Astrocyte of the cerebellum (primary cell): ENCODE measurements at regions not wholly inside any gene's neighbourhood (a gene's known extent, or its start where the extent isn't known, plus 50 kb on each side); places are given as distances from the start of the nearest gene placed in this dataset.
"Not testable (repeated sequence)": the region's sequence is repeated elsewhere in the genome, so short reads cannot be mapped to it uniquely, and the experiment has no call there.

Source experiments
- DNase-seq: peaks from one replicate; pipeline ENCODE4 v3.0.0-alpha.2; 2011; ENCODE audit warnings: low read depth
- H3K4me3 ChIP-seq: 2 replicates; pipeline ENCODE4 v1.5.1; 2011; ENCODE audit warnings: mild to moderate bottlenecking, low read depth, low read length, moderate library complexity
- in situ Hi-C: cut with HindIII; loops from 2 replicates; pipeline ENCODE4 v1.10.0; 2017; ENCODE audit warnings: low sequenced_read_pairs
- TF ChIP-seq, protein P1 (sequence below): IDR thresholded peaks from 2 replicates; pipeline ENCODE4 v1.5.1; 2012; ENCODE audit warnings: low read length, low read depth, moderate library complexity, mild to moderate bottlenecking; ENCODE audit errors: missing control alignments

DNA sequence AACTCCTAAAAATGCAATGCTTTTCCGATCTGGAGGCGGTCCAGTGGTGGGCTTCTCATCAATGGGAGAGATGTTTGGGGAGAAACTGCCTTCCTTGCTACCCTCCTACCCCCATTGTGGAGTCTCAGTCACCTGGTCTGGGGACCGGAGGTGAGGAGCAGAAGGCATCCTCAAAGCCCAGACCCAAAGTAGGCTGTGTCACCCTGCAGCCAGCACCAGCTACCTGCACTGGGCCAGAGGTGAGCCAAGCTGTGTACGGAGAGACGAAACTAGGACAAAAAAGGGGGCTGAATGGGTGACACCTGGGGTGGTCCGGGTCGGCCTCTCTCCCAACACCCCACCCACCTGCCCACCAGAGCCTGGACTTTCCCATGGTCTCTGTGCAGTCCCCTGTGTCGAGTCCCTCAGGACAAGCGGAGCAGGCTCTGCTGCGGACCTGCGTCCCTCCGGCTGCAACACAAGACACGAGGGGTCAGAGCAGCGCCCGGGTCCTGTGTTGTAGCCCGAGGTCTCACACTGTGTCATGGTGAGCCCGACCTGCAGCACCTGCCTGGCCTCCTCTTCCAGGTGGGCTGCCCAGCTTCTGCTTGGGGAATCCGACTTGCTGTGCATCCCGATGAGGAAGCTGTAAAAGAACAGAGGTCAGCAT, 68.0 kb upstream of the RMP24 start:
- in situ Hi-C loops: no loop called here
- no peak for DNase-seq
- TF ChIP-seq, protein P1, sequence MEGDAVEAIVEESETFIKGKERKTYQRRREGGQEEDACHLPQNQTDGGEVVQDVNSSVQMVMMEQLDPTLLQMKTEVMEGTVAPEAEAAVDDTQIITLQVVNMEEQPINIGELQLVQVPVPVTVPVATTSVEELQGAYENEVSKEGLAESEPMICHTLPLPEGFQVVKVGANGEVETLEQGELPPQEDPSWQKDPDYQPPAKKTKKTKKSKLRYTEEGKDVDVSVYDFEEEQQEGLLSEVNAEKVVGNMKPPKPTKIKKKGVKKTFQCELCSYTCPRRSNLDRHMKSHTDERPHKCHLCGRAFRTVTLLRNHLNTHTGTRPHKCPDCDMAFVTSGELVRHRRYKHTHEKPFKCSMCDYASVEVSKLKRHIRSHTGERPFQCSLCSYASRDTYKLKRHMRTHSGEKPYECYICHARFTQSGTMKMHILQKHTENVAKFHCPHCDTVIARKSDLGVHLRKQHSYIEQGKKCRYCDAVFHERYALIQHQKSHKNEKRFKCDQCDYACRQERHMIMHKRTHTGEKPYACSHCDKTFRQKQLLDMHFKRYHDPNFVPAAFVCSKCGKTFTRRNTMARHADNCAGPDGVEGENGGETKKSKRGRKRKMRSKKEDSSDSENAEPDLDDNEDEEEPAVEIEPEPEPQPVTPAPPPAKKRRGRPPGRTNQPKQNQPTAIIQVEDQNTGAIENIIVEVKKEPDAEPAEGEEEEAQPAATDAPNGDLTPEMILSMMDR: no peak
- no peak overlapping the region for H3K4me3 ChIP-seq

GRCh38 chr18:35905436-35905835, 67.0 kb upstream of the RMP24 start:
- TF ChIP-seq, protein P1: no peak
- in situ Hi-C loops: no loop called here
- no peak overlapping the region for H3K4me3 ChIP-seq
- no peak for DNase-seq

GRCh38 chr18:35906291-35906690, 66.2 kb upstream of the RMP24 start:
- DNase-seq, in situ Hi-C loops, H3K4me3 ChIP-seq: not testable (repeated sequence)

- TF ChIP-seq, protein P1: no peak
- no peak for DNase-seq
- in situ Hi-C loops: no loop called here
- no peak overlapping the region for H3K4me3 ChIP-seq
These were observed 62.2 kb upstream of the RMP24 start for GRCh38 chr18:35910327-35910726.

DNA sequence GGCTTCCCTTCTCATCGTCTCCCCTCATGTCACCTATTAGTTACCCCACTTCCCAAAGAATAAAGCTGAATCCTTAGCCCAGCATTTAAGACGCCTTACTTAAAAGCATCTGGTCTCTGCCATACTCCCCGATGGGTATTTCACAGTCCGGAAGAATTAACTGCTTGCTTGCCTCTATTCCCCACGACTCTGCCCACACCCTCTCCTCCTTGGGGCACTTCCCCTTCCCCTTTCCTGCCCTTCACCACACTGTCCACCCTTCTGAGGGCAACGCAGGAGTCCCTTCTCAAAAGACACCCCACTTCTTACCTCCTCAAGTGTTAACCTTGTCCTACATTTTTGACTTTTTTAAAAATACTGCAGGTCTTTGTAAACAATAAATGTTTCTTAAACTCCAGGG, 60.1 kb upstream of the RMP24 start:
- no peak overlapping the region for H3K4me3 ChIP-seq
- TF ChIP-seq, protein P1: no peak
- no peak for DNase-seq
- in situ Hi-C loops: no loop called here

GRCh38 chr18:35915056-35915455, 57.4 kb upstream of the RMP24 start:
- TF ChIP-seq, protein P1: no peak
- in situ Hi-C loops: no loop called here
- DNase-seq: no peak
- H3K4me3 ChIP-seq: no peak overlapping the region

DNA sequence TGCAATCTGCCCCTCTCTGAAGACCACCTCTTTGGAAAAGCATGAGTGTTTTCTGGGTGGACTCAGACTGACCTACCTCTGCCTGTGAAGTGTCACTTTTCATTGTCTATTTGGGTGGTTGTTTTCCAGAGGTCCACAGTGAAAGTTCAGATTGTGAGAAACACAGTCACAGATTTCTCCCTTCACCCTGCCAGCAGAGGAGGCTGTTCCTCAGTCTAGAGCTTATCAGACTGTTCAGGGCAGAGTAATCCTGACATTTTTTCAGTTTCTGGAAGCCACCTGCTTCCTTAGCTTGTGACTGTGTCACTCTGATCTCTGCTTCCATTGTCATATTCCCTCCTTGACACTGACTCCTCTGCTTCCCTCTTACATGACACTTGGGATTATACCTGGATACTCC, 55.4 kb upstream of the RMP24 start:
- H3K4me3 ChIP-seq: no peak overlapping the region
- DNase-seq: no peak
- TF ChIP-seq, protein P1: no peak
- in situ Hi-C loops: no loop called here
